Fibroblast of mammary gland (primary cell): ENCODE measurements at regions not wholly inside any gene's neighbourhood (a gene's known extent, or its start where the extent isn't known, plus 50 kb on each side); places are given as distances from the start of the nearest gene placed in this dataset.

Experiments
- DNase-seq: peaks from one replicate; pipeline ENCODE4 v3.0.0-alpha.2; 2010; ENCODE audit warnings: low read depth
- H3K4me3 ChIP-seq: 2 replicates; pipeline ENCODE4 v1.5.1; 2011; ENCODE audit warnings: low read depth, mild to moderate bottlenecking, low read length, moderate library complexity; ENCODE audit not compliant: control insufficient read depth
- TF ChIP-seq, protein P1 (sequence below): conservative IDR thresholded peaks from 2 replicates; pipeline ENCODE4 v1.5.1; 2011; ENCODE audit warnings: low read depth, low read length, inconsistent platforms; ENCODE audit not compliant: control insufficient read depth, insufficient read depth

GRCh38 chr5:51748647-51749046, 365.4 kb downstream of the ISL1 start:
- DNase-seq, result no peak
- H3K4me3 ChIP-seq, result no peak overlapping the region
- TF ChIP-seq, protein P1, sequence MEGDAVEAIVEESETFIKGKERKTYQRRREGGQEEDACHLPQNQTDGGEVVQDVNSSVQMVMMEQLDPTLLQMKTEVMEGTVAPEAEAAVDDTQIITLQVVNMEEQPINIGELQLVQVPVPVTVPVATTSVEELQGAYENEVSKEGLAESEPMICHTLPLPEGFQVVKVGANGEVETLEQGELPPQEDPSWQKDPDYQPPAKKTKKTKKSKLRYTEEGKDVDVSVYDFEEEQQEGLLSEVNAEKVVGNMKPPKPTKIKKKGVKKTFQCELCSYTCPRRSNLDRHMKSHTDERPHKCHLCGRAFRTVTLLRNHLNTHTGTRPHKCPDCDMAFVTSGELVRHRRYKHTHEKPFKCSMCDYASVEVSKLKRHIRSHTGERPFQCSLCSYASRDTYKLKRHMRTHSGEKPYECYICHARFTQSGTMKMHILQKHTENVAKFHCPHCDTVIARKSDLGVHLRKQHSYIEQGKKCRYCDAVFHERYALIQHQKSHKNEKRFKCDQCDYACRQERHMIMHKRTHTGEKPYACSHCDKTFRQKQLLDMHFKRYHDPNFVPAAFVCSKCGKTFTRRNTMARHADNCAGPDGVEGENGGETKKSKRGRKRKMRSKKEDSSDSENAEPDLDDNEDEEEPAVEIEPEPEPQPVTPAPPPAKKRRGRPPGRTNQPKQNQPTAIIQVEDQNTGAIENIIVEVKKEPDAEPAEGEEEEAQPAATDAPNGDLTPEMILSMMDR, result no peak
